Activated B cell treated with CpG ODN at 0.5 μM for 24 hours (primary cell): ENCODE measurements at regions not wholly inside any gene's neighbourhood (a gene's known extent, or its start where the extent isn't known, plus 50 kb on each side); places are given as distances from the start of the nearest gene placed in this dataset.

Experiments used
- ATAC-seq: fragments of 200-7000 bp; cut with Tn5 transposase; one replicate; pipeline ENCODE4 v1.10.0; 2021; ENCODE audit warnings: low read depth, mild to moderate bottlenecking, moderate library complexity
- CTCF ChIA-PET: fragments of 350-600 bp; sonication (Branson Sonifier 250); formaldehyde crosslinking; loops from one replicate; lab custom pipeline; 2021; ENCODE audit warnings: antibody characterized with exemption; lab: Charles Lee
- POLR2A ChIA-PET: fragments of 350-600 bp; sonication (Branson Sonifier 250); formaldehyde crosslinking; loops from one replicate; lab custom pipeline; 2021; ENCODE audit warnings: antibody characterized with exemption; lab: Charles Lee
- DNase-seq: peaks from one replicate; pipeline ENCODE4 v3.0.0; 2022
- H3K27ac Mint-ChIP-seq: one replicate; pipeline ENCODE4 v1.8.0; 2020; ENCODE audit warnings: mixed read lengths
- H3K27me3 Mint-ChIP-seq: one replicate; pipeline ENCODE4 v1.8.0; 2021; ENCODE audit warnings: mixed read lengths
- H3K36me3 Mint-ChIP-seq: one replicate; pipeline ENCODE4 v1.8.0; 2021; ENCODE audit warnings: low read depth, mixed read lengths
- H3K4me1 Mint-ChIP-seq: one replicate; pipeline ENCODE4 v1.8.0; 2021; ENCODE audit warnings: mixed read lengths
- H3K4me3 Mint-ChIP-seq: one replicate; pipeline ENCODE4 v1.8.0; 2020; ENCODE audit warnings: mild to moderate bottlenecking, mixed read lengths
- H3K9me3 Mint-ChIP-seq: one replicate; pipeline ENCODE4 v1.8.0; 2020; ENCODE audit warnings: mixed read lengths
- intact Hi-C: fragments of 100-400 bp; cut with micrococcal nuclease; formaldehyde crosslinking; loops from one replicate; pipeline ENCODE4 v1.15.1; 2024
- TF ChIP-seq, protein P1 (sequence below): fragments of 200-600 bp; IDR thresholded peaks from one replicate; pipeline ENCODE4 v1.8.0; 2022; ENCODE audit warnings: antibody characterized with exemption, mild to moderate bottlenecking

DNA sequence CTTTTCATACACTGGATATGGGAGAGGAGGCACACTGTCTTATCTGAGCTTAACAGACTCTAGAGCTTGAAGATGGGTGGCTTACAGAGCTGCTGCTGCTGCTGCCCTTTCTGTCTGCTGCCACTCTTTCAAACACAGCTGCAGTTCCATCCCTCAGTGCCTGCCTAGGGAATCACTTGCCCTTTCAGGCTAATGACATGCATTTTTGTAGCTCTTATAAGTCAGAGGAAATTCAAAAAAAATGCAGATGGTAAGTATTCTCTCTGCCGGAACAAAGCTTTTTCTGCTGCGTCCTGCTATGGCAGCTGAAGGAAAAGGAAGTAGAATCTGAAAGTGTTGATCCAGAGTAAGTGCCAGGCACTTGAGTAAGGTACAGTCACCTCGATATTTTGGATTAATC, 460.4 kb upstream of the DIAPH2 start:
- ChIA-PET CTCF (no interaction called here), POLR2A (no interaction called here)
- Mint-ChIP-seq H3K4me3 (no peak overlapping the region), H3K27ac (no peak overlapping the region), H3K9me3 (no peaks in the 10 kb centered on the region), H3K27me3 (no peaks in the 10 kb centered on the region), H3K4me1 (no peaks in the 10 kb centered on the region), H3K36me3 (no peaks in the 10 kb centered on the region)
- DNase-seq (no peak), ATAC-seq (no peak)
- intact Hi-C loops: no loop called here
- TF ChIP-seq, protein P1, sequence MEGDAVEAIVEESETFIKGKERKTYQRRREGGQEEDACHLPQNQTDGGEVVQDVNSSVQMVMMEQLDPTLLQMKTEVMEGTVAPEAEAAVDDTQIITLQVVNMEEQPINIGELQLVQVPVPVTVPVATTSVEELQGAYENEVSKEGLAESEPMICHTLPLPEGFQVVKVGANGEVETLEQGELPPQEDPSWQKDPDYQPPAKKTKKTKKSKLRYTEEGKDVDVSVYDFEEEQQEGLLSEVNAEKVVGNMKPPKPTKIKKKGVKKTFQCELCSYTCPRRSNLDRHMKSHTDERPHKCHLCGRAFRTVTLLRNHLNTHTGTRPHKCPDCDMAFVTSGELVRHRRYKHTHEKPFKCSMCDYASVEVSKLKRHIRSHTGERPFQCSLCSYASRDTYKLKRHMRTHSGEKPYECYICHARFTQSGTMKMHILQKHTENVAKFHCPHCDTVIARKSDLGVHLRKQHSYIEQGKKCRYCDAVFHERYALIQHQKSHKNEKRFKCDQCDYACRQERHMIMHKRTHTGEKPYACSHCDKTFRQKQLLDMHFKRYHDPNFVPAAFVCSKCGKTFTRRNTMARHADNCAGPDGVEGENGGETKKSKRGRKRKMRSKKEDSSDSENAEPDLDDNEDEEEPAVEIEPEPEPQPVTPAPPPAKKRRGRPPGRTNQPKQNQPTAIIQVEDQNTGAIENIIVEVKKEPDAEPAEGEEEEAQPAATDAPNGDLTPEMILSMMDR: no peak

DNA sequence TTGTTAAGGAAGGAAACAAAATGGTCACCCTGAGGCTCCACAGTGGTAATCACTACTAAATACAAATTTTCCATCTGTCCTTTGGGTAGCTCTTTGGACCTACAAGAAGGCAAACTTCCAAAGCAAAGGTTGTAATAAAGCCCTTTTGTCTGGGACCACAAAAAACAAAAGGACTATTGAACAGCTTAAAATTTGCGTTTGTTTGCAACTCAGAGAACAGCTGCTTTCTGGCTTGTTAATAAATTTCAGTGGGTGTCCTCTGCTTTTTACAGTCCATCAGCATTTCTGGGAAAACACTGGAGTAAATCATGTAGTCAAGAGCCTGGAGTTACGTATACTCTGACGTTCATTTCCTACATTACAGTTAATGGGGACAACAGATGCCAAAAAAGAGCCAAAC, 439.7 kb upstream of the DIAPH2 start:
- H3K4me3 Mint-ChIP-seq: no peak overlapping the region
- POLR2A ChIA-PET: no interaction called here
- TF ChIP-seq, protein P1: no peak
- no peaks in the 10 kb centered on the region for H3K4me1 Mint-ChIP-seq
- CTCF ChIA-PET: no interaction called here
- no peak for ATAC-seq
- DNase-seq: no peak
- H3K9me3 Mint-ChIP-seq: peaks cover 5% of the 10 kb centered on the region
- H3K27me3 Mint-ChIP-seq: no peaks in the 10 kb centered on the region
- intact Hi-C loops: no loop called here
- H3K36me3 Mint-ChIP-seq: no peaks in the 10 kb centered on the region
- H3K27ac Mint-ChIP-seq: no peak overlapping the region

DNA sequence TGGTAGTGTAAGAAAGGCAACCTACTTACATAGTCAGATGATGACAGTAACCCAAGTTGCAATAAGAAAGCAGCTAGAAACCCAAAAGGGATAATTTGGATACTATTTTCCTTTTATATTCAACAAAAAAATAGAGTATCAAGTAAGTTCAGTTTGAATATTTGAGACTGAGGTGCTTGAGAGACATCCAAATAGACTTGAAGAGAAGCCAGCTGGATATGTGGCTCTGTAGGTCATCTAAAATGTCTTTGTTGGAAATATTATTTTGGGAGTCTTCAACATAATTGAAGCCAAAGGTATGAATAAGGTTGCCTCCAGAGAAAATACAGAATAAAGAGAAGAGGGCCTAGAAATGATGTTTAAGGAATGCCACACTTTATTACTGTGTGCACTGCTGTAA, 438.2 kb upstream of the DIAPH2 start:
- H3K27me3 Mint-ChIP-seq: no peaks in the 10 kb centered on the region
- H3K36me3 Mint-ChIP-seq: no peaks in the 10 kb centered on the region
- ChIA-PET CTCF (no interaction called here), POLR2A (no interaction called here)
- no peak for ATAC-seq
- H3K4me3 Mint-ChIP-seq: no peak overlapping the region
- no peak for DNase-seq
- no peak overlapping the region for H3K27ac Mint-ChIP-seq
- H3K4me1 Mint-ChIP-seq: no peaks in the 10 kb centered on the region
- intact Hi-C loops: no loop called here
- H3K9me3 Mint-ChIP-seq: peaks cover 5% of the 10 kb centered on the region
- TF ChIP-seq, protein P1: no peak
